ENCODE measurements at regions not wholly inside any gene's neighbourhood (a gene's known extent, or its start where the extent isn't known, plus 50 kb on each side); places are given as distances from the start of the nearest gene placed in this dataset.

DNA sequence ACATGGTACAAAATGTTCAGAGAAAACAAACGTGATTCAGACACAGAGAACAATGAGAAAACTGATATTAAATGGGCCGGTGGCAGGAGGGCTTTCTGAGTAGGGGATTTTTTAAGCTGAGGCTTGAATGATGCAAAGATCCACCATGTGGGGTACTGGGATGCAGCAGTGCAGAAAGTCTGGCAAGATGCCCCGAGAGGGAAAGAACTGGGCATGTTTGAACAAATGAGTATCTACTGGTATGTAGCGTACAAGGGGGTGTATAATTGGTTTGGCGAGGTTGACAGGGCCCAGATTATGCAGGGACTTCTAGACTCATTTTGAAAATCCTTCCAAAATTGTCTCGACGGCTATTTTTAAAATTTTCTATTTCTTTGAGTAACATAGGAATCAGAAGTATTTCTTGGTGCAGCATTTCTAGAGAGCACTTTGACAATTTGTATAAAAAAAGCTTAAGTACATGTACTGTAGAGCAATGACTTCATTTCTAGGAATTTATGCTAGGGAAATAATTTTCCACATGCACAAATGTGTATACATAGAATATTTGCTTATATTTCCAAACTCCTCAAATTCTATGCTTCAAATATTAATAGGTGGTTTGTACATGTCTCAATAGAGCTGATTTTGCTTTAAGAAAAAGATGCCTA, 119.6 kb upstream of the DOK5 start:
- DNase-seq (ENCODE audit: low read depth in 4 of 4, low spot score in 3 of 4) = no peak

DNA sequence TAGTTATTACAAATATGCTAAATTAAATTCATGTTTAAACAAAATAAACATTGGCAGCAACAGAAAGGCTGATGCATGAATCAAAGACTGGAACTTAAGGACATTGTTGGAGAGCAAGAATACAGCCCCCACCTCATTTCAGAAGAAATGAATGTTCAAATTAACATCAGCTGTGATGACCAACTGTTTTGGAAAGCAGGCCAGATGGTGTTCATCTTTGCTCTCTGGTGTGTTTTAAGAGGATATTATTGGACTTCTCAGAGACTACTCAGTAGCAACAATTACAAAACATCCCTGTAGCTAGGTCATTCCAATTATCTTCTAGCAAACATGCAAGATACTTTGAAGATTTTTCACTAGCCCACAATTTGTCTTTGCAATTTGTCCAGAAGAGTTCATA, 118.6 kb upstream of the DOK5 start:
- DNase-seq (ENCODE audit: low read depth in 4 of 4, low spot score in 3 of 4) = no peak

DNA sequence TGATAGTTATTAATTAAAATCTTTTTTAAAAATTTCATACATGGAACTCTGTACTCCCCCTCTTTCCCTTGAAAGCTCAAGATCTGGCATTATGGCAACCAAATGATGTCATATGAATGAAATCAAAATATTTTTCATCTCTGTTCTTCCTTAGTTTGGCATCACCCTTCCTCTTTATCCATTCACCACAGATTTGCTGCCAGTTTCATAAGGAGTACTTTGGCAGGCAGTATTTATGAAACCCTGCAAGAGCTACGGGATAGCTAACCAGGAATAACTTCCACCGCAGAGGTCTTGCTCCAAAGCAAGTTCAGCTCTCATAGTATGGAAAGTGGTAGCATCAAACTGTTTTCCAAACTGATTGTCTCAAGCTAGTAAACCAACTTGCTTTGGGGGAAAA, 113.9 kb upstream of the DOK5 start:
- DNase-seq (ENCODE audit: low read depth in 4 of 4, low spot score in 3 of 4) = no peak

DNA sequence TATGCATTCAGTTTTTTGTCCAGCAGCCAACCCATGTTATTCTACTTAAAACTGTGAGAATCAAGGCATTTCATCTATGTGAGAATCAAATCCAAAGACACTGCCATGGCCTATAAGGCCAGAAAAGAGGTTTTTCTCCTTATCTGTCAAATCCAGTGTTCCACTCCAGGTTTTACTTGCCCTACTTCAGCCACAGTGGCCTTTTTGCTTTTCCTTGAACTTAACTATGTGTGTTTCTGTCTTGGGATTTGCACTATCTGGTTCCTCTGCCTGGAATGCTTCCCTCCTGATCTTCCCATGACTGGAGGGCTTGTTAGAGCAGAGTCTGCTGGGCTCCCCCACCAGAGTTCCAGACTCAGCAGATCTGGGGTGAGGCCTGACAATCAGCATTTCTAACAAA, 113.1 kb upstream of the DOK5 start:
- no peak for DNase-seq (ENCODE audit: low read depth in 4 of 4, low spot score in 3 of 4)

GRCh38 chr20:54364365-54364764, 111.0 kb upstream of the DOK5 start:
- DNase-seq (ENCODE audit: low read depth in 4 of 4, low spot score in 3 of 4) = no peak

DNA sequence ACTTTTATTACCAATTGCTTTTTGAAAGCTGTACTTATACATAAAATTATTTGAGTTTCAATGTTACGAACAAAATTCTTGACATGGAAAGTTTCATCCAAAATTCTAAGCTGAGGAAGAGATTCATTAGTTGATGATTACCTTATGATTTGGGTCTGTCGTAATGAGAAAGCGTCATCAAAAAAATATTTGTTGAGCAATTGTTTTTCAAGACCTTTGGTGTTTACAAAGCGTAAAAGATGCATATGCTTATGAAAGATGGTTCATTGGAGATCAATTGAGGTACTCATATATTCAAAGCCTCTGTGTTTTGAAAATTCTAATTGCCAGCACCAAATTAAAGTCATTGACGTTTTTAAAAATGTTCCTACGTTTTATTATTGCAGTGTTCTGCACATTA, 110.5 kb upstream of the DOK5 start:
- no peak for DNase-seq (ENCODE audit: low read depth in 4 of 4, low spot score in 3 of 4)

DNA sequence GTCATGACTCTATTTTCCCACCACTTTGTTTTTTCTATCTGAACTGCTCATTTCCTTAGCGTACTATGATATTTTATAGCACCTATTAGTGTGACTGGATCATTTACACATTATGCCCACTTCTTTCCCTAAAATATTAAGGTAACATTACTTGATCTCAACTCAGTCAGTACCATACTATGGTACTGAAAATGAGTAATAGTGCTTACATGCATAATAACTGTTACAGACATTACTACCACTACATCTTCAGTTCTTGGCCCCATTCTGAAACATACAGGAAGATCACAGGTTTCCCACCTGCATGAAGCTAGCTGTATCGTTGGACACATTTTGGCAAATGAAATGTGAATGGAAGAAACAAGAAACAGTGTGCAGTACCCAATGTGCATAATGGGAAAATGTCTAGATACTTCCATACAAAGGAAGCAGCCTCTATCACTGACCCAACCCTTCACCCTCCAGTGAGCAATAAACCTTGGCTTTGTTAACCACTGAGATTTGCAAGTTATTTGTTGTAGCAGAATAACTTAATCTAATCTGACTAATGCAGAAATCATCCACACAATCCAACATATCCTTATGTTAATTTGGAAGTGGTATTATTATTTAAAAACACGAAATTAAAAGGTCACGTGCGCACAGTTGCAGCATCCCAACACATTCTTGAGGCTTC, 108.6 kb upstream of the DOK5 start:
- DNase-seq (ENCODE audit: low read depth in 4 of 4, low spot score in 3 of 4) = no peak

DNA sequence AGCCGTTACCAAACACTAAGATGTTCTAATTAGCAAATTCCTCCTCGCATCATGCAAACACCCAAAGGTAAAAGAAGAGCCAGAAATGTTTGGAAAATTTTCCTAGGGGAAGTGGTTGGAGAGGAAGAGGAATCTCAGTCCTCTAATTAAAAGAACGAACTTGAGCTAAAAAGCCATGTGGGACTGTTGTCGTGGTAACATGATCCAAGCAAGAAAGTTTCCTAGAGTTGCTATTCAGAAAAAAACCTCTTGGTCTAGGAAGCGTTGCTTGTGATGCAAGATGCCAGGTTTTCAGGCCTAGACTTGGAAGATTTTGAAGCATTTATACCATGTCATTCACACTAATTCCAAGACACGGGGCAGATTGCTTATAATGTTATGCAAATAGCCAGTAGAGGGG, 106.8 kb upstream of the DOK5 start:
- DNase-seq (ENCODE audit: low read depth in 4 of 4, low spot score in 3 of 4) = no peak

DNA sequence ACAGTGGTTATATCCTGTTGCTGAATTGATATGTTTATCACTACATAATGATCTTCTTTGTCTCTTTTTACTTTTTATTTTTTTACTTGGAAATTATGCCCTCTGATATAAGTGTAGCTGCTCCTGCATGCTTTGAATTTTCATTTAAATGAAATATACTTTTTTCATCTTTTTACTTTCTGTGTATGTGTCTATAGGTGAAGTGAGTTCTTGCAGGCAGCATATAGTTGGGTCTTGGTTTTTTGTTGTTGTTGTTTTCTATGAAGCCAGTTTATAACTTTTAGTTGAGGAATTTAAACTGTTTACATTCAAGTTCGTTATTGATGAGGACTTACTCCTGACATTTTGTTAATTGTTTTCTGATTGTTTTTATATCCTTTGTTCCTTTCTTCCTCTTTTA, 103.1 kb upstream of the DOK5 start:
- DNase-seq (ENCODE audit: low read depth in 4 of 4, low spot score in 3 of 4) = no peak

GRCh38 chr20:54377992-54378773, 97.2 kb upstream of the DOK5 start:
- DNase-seq (ENCODE audit: low read depth in 4 of 4, low spot score in 3 of 4) = no peak

GRCh38 chr20:54379893-54380584, 95.4 kb upstream of the DOK5 start:
- DNase-seq (ENCODE audit: low read depth in 4 of 4, low spot score in 3 of 4) = no peak

GRCh38 chr20:54382419-54382818, 93.0 kb upstream of the DOK5 start:
- DNase-seq (ENCODE audit: low read depth in 4 of 4, low spot score in 3 of 4) = peak in 2 of 4 donors; percentile 18 to 30

- no peak for DNase-seq (ENCODE audit: low read depth in 4 of 4, low spot score in 3 of 4)
Measured at GRCh38 chr20:54385746-54386145, 89.6 kb upstream of the DOK5 start.

GRCh38 chr20:54389596-54390280, 85.7 kb upstream of the DOK5 start:
- DNase-seq (ENCODE audit: low read depth in 4 of 4, low spot score in 3 of 4) = no peak

DNA sequence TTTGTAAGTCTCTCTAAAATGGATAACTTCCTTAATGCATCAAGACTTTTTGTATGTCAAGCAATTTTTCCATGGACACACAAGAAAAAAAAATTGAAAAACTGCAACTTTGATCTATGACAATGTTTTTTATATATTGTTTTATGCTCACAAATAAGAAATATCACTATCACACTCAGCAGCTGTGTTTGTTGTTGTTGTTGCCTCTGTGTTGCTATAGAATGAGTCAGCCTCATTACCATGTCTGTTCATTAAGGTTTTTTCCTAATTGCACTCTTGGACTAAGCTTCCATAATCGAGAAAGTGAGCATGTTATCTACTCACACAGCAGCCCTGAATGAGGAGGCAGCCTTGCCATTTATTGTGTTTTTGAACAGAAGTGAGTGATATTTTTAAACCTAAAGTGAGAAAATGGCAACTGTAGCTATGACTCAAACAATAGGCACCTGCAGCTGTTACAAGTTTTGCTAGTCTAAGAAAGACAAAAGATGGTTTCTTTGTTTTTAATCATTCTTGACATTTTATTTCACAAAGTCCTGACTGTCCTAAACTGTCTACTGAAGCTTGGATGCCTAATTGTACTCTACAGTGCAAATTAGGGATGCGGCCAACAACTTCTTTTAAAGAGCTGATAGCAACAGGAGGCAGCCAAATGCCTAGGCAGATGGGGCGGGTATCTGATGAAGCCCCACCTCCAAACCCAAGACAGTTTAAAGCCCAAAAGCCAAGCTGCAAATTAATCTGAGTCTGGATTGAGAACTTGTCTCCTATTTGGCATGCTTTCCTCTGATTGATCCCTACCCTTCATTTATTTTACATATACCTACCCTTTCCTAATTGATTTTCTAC, 77.9 kb upstream of the DOK5 start:
- DNase-seq (ENCODE audit: low read depth in 4 of 4, low spot score in 3 of 4) = no peak

GRCh38 chr20:54398814-54399213, 76.6 kb upstream of the DOK5 start:
- DNase-seq (ENCODE audit: low read depth in 4 of 4, low spot score in 3 of 4) = no peak

GRCh38 chr20:54405540-54405939, 69.9 kb upstream of the DOK5 start:
- no peak for DNase-seq (ENCODE audit: low read depth in 4 of 4, low spot score in 3 of 4)

DNA sequence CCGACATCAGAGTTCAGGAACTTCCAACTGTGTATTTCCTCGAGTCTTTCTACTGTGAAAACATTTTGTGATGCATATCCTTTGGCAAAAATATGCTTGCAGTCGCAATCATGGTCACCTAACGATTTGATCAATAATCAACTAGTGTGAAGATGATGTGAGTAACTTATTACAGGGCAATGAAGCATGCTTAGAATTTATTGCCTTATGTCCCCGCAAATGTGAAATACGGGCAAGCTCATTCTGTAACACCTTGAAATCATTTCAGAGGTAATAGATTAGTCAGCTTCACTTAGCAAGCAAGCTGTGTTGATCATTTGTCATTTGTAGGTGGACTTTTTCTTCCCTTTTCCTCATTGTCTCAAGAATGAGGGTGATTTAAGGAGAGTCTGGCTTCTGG, 67.9 kb upstream of the DOK5 start:
- no peak for DNase-seq (ENCODE audit: low read depth in 4 of 4, low spot score in 3 of 4)

- no peak for DNase-seq (ENCODE audit: low read depth in 4 of 4, low spot score in 3 of 4)
Measured at GRCh38 chr20:54415967-54416366, 59.4 kb upstream of the DOK5 start.

DNA sequence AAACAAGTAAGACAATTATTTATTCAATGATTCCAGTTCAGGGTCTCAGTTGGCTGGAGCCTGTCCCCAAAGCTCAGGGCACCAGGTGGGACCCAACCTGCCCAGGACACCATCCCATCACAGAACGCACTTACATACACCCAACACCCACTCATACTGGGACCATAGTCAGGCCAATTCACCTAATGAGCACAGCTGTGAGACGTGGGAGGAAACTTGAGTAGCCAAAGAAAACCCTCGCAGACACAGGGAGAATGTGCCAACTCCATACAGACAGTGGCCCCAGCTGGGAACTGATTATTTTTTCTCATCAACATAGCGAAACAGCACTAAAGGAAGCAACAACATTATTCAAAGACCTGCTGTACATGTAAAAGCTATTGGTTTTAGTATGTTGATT, 58.6 kb upstream of the DOK5 start:
- DNase-seq (ENCODE audit: low read depth in 4 of 4, low spot score in 3 of 4) = no peak
